Uterus (tissue), 3 donors: ENCODE measurements at regions not wholly inside any gene's neighbourhood (a gene's known extent, or its start where the extent isn't known, plus 50 kb on each side); places are given as distances from the start of the nearest gene placed in this dataset.
"Not testable (repeated sequence)": the region's sequence is repeated elsewhere in the genome, so short reads cannot be mapped to it uniquely, and the experiment has no call there.

Experiments used
- DNase-seq, 2 donors: peaks; one replicate each; pipeline ENCODE4 v3.0.0-alpha.2; 2019 to 2020
- H3K27ac ChIP-seq, 2 donors: fragments of 200-600 bp; sonication (generic); 1 replicate in 1 of 2; 2 replicates in 1 of 2; pipeline ENCODE4 v1.5.1; 2016 to 2018
- H3K27me3 ChIP-seq, 2 donors: fragments of 200-600 bp; sonication (generic); one replicate each; pipeline ENCODE4 v1.5.1; 2018 to 2019; ENCODE audit warnings: control low read depth in 1 of 2
- H3K36me3 ChIP-seq, 2 donors: fragments of 200-600 bp; sonication (generic); one replicate each; pipeline ENCODE4 v1.5.1; 2019; ENCODE audit warnings: control low read depth in 1 of 2
- H3K4me1 ChIP-seq, 2 donors: fragments of 200-600 bp; sonication (generic); one replicate each; pipeline ENCODE4 v1.5.1; 2018 to 2019; ENCODE audit warnings: control low read depth in 1 of 2
- H3K4me3 ChIP-seq, 2 donors: fragments of 200-600 bp; sonication (generic); 1 replicate in 1 of 2; 2 replicates in 1 of 2; pipeline ENCODE4 v1.5.1; 2018 to 2019; ENCODE audit warnings: mild to moderate bottlenecking in 1 of 2
- H3K9me3 ChIP-seq, 2 donors: fragments of 200-600 bp; sonication (generic); one replicate each; pipeline ENCODE4 v1.5.1; 2019; ENCODE audit warnings: control low read depth in 1 of 2
- CTCF ChIP-seq, 4 experiments: fragments of 200-600 bp in 2 of 4; fragments of 450-650 bp in 2 of 4; sonication (generic) in 2 of 4; IDR thresholded peaks; one replicate each; pipeline ENCODE4 v1.5.1; 2016 to 2019; ENCODE audit warnings: antibody characterized with exemption in 4 of 4, mild to moderate bottlenecking in 2 of 4, moderate library complexity in 1 of 4
- POLR2A ChIP-seq, 2 donors: fragments of 450-650 bp; IDR thresholded peaks; one replicate each; pipeline ENCODE4 v1.6.1; 2016; ENCODE audit warnings: antibody characterized with exemption in 2 of 2, mild to moderate bottlenecking in 1 of 2, moderate library complexity in 1 of 2
- intact Hi-C: fragments of 100-400 bp; cut with DNase I; formaldehyde crosslinking; loops from one replicate; pipeline ENCODE4 v1.15.1; 2023; ENCODE audit warnings: low total_unique reads
- donor health status: DM: yes; HTN: yes; CAD: no.

DNA sequence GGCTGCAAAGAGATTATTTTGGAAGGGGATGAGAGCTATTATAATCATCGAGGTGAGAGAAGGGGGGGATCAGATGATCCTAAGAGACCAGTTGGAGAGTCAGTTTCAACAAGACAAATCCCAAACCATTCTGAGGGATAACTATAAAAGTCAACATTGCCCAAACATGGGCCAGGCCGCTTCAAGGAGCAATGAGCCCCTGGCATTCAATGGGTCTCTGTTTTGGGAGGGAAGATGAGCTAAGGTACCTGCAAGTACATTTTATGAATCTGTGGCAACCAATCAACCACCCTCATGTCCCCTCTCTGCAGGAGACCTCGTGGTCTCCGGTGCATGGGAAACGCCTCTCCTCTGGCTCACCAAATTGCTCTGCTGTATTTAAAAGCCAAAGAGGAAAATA is 209.9 kb upstream of the C16orf82 start:
- DNase-seq, result no peak
- Histone ChIP-seq H3K36me3 (no peaks in the 10 kb centered on the region), H3K27me3 (no peaks in the 10 kb centered on the region), H3K4me1 (no peaks in the 10 kb centered on the region), H3K27ac (no peak overlapping the region), H3K4me3 (no peak overlapping the region), H3K9me3 (no peaks in the 10 kb centered on the region)
- intact Hi-C loops, result no loop called here
- TF ChIP-seq CTCF (IDR thresholded peaks at IDR 0.05) (no peak), POLR2A (IDR thresholded peaks at IDR 0.05) (no peak)

DNA sequence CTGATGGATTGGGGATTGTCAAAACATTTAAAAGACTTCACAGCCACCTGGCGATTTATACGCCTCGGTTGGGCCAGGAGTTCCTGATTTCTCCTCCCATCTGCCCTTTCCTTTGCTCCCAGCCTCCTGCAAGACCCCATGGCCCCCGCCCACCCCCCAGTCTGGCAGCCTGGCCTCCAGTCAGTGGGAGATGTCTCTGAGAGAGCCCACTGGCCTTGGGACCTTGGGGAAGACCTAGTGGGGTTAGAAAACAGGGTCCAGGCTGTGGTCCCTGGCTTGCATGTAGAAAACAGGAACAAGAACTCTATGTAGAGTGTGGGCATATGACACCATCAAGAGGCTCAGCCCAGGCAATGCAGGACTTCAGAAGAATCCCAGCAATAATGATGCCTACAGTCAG is 209.4 kb upstream of the C16orf82 start:
- H3K36me3 ChIP-seq, result no peaks in the 10 kb centered on the region
- H3K4me1 ChIP-seq, result no peaks in the 10 kb centered on the region
- H3K4me3 ChIP-seq, result no peak overlapping the region
- H3K9me3 ChIP-seq, result no peaks in the 10 kb centered on the region
- intact Hi-C loops, result no loop called here
- DNase-seq, result no peak
- TF ChIP-seq POLR2A (IDR thresholded peaks at IDR 0.05) (no peak), CTCF (IDR thresholded peaks at IDR 0.05) (no peak)
- H3K27ac ChIP-seq, result no peak overlapping the region
- H3K27me3 ChIP-seq, result no peaks in the 10 kb centered on the region

- TF ChIP-seq CTCF (IDR thresholded peaks at IDR 0.05), result no peak
- no peak for TF ChIP-seq POLR2A (IDR thresholded peaks at IDR 0.05)
- Histone ChIP-seq H3K4me3 (no peak overlapping the region), H3K27me3 (no peaks in the 10 kb centered on the region), H3K9me3 (no peaks in the 10 kb centered on the region), H3K27ac (no peak overlapping the region), H3K4me1 (no peaks in the 10 kb centered on the region), H3K36me3 (no peaks in the 10 kb centered on the region)
- intact Hi-C loops, result no loop called here
- no peak for DNase-seq
These were observed 206.2 kb upstream of the C16orf82 start for GRCh38 chr16:26860506-26860905.

DNA sequence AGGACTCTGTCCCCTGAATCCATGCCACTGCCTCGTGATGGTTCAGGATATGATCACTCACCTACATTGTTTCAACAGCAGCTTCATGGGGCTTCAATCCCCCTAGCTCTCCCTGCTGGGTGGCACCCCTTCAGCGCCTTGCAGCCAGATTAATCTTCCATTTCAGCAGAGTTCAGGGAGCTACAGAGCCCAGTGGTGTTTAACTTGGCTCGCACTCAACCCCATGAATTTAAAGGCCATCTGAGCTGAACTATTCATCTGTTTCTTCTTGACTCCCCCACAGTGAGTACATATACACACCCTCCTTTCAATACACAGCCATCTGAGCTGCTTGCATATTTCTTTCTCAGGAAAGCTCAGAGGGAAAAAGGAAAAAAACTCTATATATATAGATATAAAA is 202.8 kb upstream of the C16orf82 start:
- TF ChIP-seq POLR2A (IDR thresholded peaks at IDR 0.05) (no peak), CTCF (IDR thresholded peaks at IDR 0.05) (no peak)
- H3K4me3 ChIP-seq, result no peak overlapping the region
- no peak for DNase-seq
- no peak overlapping the region for H3K27ac ChIP-seq
- H3K9me3 ChIP-seq, result no peaks in the 10 kb centered on the region
- no peaks in the 10 kb centered on the region for H3K4me1 ChIP-seq
- H3K36me3 ChIP-seq, result no peaks in the 10 kb centered on the region
- intact Hi-C loops, result no loop called here
- H3K27me3 ChIP-seq, result no peaks in the 10 kb centered on the region

- H3K4me3 ChIP-seq, H3K27me3 ChIP-seq, intact Hi-C loops, H3K4me1 ChIP-seq, H3K36me3 ChIP-seq, H3K27ac ChIP-seq, H3K9me3 ChIP-seq, DNase-seq: not testable (repeated sequence)
These were observed 192.4 kb upstream of the C16orf82 start for GRCh38 chr16:26874318-26874717.

- H3K27me3 ChIP-seq, result no peaks in the 10 kb centered on the region
- intact Hi-C loops, result no loop called here
These were observed 189.3 kb upstream of the C16orf82 start for GRCh38 chr16:26877421-26877820.

More at GRCh38 chr16:26877421-26877820, 189.3 kb upstream of the C16orf82 start:
- Histone ChIP-seq H3K4me3 (no peak overlapping the region), H3K36me3 (no peaks in the 10 kb centered on the region), H3K4me1 (no peaks in the 10 kb centered on the region), H3K9me3 (no peaks in the 10 kb centered on the region), H3K27ac (no peak overlapping the region)
- no peak for DNase-seq
- TF ChIP-seq CTCF (IDR thresholded peaks at IDR 0.05) (no peak), POLR2A (IDR thresholded peaks at IDR 0.05) (no peak)
